Keratinocyte (primary cell): ENCODE measurements at regions not wholly inside any gene's neighbourhood (a gene's known extent, or its start where the extent isn't known, plus 50 kb on each side); places are given as distances from the start of the nearest gene placed in this dataset.

Source experiments
- DNase-seq: peaks from one replicate; pipeline ENCODE4 v3.0.0-alpha.2; 2011; ENCODE audit warnings: low read depth, missing footprints, low spot score
- FAIRE-seq: peaks from 2 replicates; lab custom pipeline; 2011; peaks lifted over from hg19 to GRCh38; lab: Jason Lieb, UNC
- H2AFZ ChIP-seq: 2 replicates; pipeline ENCODE4 v1.6.0; 2012; ENCODE audit warnings: low read length, control low read depth, inconsistent platforms; ENCODE audit not compliant: control insufficient read depth
- H3K27ac ChIP-seq: 2 replicates; pipeline ENCODE4 v1.5.1; 2011; ENCODE audit warnings: low read length; ENCODE audit not compliant: control insufficient read depth, insufficient read depth
- H3K27me3 ChIP-seq: 3 replicates; pipeline ENCODE4 v1.6.0; 2011; ENCODE audit warnings: low read length; ENCODE audit not compliant: control insufficient read depth, insufficient read depth; ENCODE audit errors: extremely low read depth
- H3K36me3 ChIP-seq, 2 experiments: 2 replicates in 1 of 2; 3 replicates in 1 of 2; pipeline ENCODE4 v1.5.1; 2011; ENCODE audit warnings: low read length in 2 of 2, mild to moderate bottlenecking in 1 of 2; ENCODE audit not compliant: control insufficient read depth in 2 of 2, insufficient read depth in 2 of 2; ENCODE audit errors: extremely low read depth in 1 of 2
- H3K4me1 ChIP-seq: 3 replicates; pipeline ENCODE4 v1.5.1; 2011; ENCODE audit warnings: low read length; ENCODE audit not compliant: control insufficient read depth, insufficient read depth; ENCODE audit errors: extremely low read depth
- H3K4me2 ChIP-seq: 3 replicates; pipeline ENCODE4 v1.6.0; 2011; ENCODE audit warnings: low read depth, low read length; ENCODE audit not compliant: control insufficient read depth, insufficient read depth; ENCODE audit errors: extremely low read depth
- H3K4me3 ChIP-seq, 3 experiments: fragments of 200-600 bp in 1 of 3; sonication (generic) in 1 of 3; 2 replicates in 2 of 3; 3 replicates in 1 of 3; pipeline ENCODE4 v1.5.1; 2011 to 2016; ENCODE audit warnings: low read length in 3 of 3, mild to moderate bottlenecking in 3 of 3, control low read depth in 2 of 3, inconsistent platforms in 1 of 3, low read depth in 1 of 3, mixed read lengths in 1 of 3, mixed run types in 1 of 3, moderate library complexity in 1 of 3; ENCODE audit not compliant: control insufficient read depth in 2 of 3, insufficient read depth in 2 of 3; ENCODE audit errors: extremely low read depth in 1 of 3
- H3K79me2 ChIP-seq: 2 replicates; pipeline ENCODE4 v1.6.0; 2012; ENCODE audit warnings: low read length; ENCODE audit not compliant: control insufficient read depth, insufficient read depth
- H3K9ac ChIP-seq: 3 replicates; pipeline ENCODE4 v1.6.0; 2011; ENCODE audit warnings: low read length; ENCODE audit not compliant: control insufficient read depth, insufficient read depth; ENCODE audit errors: extremely low read depth
- H3K9me1 ChIP-seq: 3 replicates; pipeline ENCODE4 v1.6.0; 2011; ENCODE audit warnings: low read length; ENCODE audit not compliant: control insufficient read depth, insufficient read depth; ENCODE audit errors: extremely low read depth
- H3K9me3 ChIP-seq: 2 replicates; pipeline ENCODE4 v1.5.1; 2012; ENCODE audit warnings: low read depth, low read length; ENCODE audit not compliant: control insufficient read depth
- H4K20me1 ChIP-seq: 3 replicates; pipeline ENCODE4 v1.6.0; 2011; ENCODE audit warnings: low read length; ENCODE audit not compliant: control insufficient read depth, insufficient read depth; ENCODE audit errors: extremely low read depth
- CTCF ChIP-seq, 3 experiments: IDR thresholded peaks in 1 of 3; conservative IDR thresholded peaks in 1 of 3; optimal IDR thresholded peaks in 1 of 3; 2 replicates in 2 of 3; 3 replicates in 1 of 3; pipeline versions ENCODE3 to v1.5.1; 2011; ENCODE audit warnings: low read length in 3 of 3, mild to moderate bottlenecking in 3 of 3, moderate library complexity in 2 of 3, control low read depth in 1 of 3, inconsistent platforms in 1 of 3; ENCODE audit not compliant: insufficient read depth in 2 of 3; ENCODE audit errors: extremely low read depth in 1 of 3
- EZH2 ChIP-seq: IDR thresholded peaks from one replicate; pipeline ENCODE4 v1.6.1; 2012; ENCODE audit warnings: inconsistent platforms, mild to moderate bottlenecking, low read length, moderate library complexity
- dilution Hi-C: fragments of 300-500 bp; cut with MboI; formaldehyde crosslinking; loops from one replicate; pipeline ENCODE4 v1.7.0; 2020; ENCODE audit warnings: low sequenced_read_pairs; ENCODE audit not compliant: extremely low pct_ligation_motif_present

DNA sequence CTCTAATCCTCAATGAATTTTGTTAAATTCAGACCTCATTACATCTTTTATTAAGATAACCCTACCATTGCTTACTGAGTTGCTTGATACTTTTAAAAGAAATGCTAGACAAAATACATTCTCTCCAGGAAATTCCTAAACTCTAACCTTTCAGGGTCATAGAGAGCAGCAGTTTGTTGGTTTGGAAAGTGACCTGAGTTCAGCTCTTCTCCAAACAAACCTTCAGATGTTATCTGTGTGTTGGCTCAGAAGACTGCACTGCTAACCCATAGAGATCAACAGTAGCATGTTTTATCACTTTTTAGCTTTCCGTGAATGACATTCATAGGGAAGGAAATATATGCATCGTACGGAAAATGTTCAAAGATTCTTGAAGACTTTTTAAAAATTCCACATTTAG, 101.8 kb upstream of the VEGFC start:
- H2AFZ ChIP-seq = no peak overlapping the region
- no peaks in the 10 kb centered on the region for H3K36me3 ChIP-seq
- DNase-seq = no peak
- no peaks in the 10 kb centered on the region for H3K27me3 ChIP-seq
- H3K4me2 ChIP-seq = no peak overlapping the region
- no peaks in the 10 kb centered on the region for H4K20me1 ChIP-seq
- no peak overlapping the region for H3K4me3 ChIP-seq
- H3K79me2 ChIP-seq = no peaks in the 10 kb centered on the region
- no peak for TF ChIP-seq EZH2
- TF ChIP-seq CTCF (optimal IDR thresholded peaks at IDR 0.05 in 1 of 3, IDR thresholded peaks at IDR 0.05 in 1 of 3, conservative IDR thresholded peaks at IDR 0.05 in 1 of 3; ENCODE audit: extremely low read depth in 1 of 3, insufficient read depth in 2 of 3, low read length in 3 of 3) = no peak
- peaks cover 7% of the 10 kb centered on the region for H3K4me1 ChIP-seq
- no peaks in the 10 kb centered on the region for H3K9me1 ChIP-seq
- H3K27ac ChIP-seq = no peak overlapping the region
- no peaks in the 10 kb centered on the region for H3K9me3 ChIP-seq
- peak; percentile 34 for FAIRE-seq
- no peak overlapping the region for H3K9ac ChIP-seq
- dilution Hi-C loops = no loop called here

DNA sequence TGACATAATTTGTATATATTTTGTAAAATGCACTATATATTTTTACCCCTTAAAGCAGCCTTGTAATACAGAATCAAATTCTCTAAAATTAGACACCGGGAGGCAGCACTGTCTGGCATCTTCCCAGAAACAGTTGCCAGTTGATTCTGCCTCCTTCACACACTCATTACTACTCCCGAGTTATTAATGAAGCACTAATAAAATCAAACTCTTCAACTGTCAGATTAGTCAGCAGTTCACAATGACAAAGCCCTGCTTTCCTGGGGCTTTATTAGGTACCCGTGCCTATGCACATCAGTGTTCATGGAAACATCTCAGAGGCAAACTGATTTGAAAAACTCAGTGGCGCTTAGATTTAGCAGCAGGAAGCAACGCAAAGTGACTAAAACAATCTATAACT, 103.5 kb upstream of the VEGFC start:
- TF ChIP-seq EZH2 (no peak), CTCF (optimal IDR thresholded peaks at IDR 0.05 in 1 of 3, IDR thresholded peaks at IDR 0.05 in 1 of 3, conservative IDR thresholded peaks at IDR 0.05 in 1 of 3; ENCODE audit: extremely low read depth in 1 of 3, insufficient read depth in 2 of 3, low read length in 3 of 3) (no peak)
- no peaks in the 10 kb centered on the region for H3K9me1 ChIP-seq
- no peaks in the 10 kb centered on the region for H3K27me3 ChIP-seq
- H3K4me1 ChIP-seq = peaks cover 7% of the 10 kb centered on the region
- dilution Hi-C loops = no loop called here
- no peak overlapping the region for H3K4me2 ChIP-seq
- no peaks in the 10 kb centered on the region for H3K9me3 ChIP-seq
- no peaks in the 10 kb centered on the region for H4K20me1 ChIP-seq
- no peak overlapping the region for H2AFZ ChIP-seq
- H3K4me3 ChIP-seq = no peak overlapping the region
- DNase-seq = no peak
- no peak for FAIRE-seq
- H3K9ac ChIP-seq = no peak overlapping the region
- no peaks in the 10 kb centered on the region for H3K79me2 ChIP-seq
- H3K27ac ChIP-seq = no peak overlapping the region
- no peaks in the 10 kb centered on the region for H3K36me3 ChIP-seq
